HG02938 (cell line): ENCODE measurements at regions not wholly inside any gene's neighbourhood (a gene's known extent, or its start where the extent isn't known, plus 50 kb on each side); places are given as distances from the start of the nearest gene placed in this dataset.
"Not testable (repeated sequence)": the region's sequence is repeated elsewhere in the genome, so short reads cannot be mapped to it uniquely, and the experiment has no call there.

Source experiments
- ATAC-seq: cut with Tn5 transposase; IDR thresholded peaks from one replicate; pipeline ENCODE4 v1.9.1; 2021; ENCODE audit warnings: mild to moderate bottlenecking, moderate library complexity; ENCODE audit not compliant: unreplicated experiment

- ATAC-seq, result no peak
Measured at GRCh38 chr18:51248685-51249084, 51.2 kb upstream of the MEX3C start.

- no peak for ATAC-seq
Measured at GRCh38 chr18:51250006-51250405, 52.5 kb upstream of the MEX3C start.

GRCh38 chr18:51250458-51251024, 53.1 kb upstream of the MEX3C start:
- ATAC-seq, result no peak

- ATAC-seq, result peak; percentile 100
Measured at GRCh38 chr18:51251625-51252024, 54.1 kb upstream of the MEX3C start.

- ATAC-seq, result no peak
Measured at GRCh38 chr18:51253476-51253875, 56.0 kb upstream of the MEX3C start.

GRCh38 chr18:51255693-51256092, 58.2 kb upstream of the MEX3C start:
- ATAC-seq, result no peak

GRCh38 chr18:51257150-51257549, 59.7 kb upstream of the MEX3C start:
- no peak for ATAC-seq

GRCh38 chr18:51260118-51260517, 62.6 kb upstream of the MEX3C start:
- no peak for ATAC-seq

- not testable (repeated sequence) for ATAC-seq
Measured at GRCh38 chr18:51266077-51266476, 68.6 kb upstream of the MEX3C start.

GRCh38 chr18:51266773-51267172, 69.3 kb upstream of the MEX3C start:
- ATAC-seq, result no peak

GRCh38 chr18:51273437-51273836, 76.0 kb upstream of the MEX3C start:
- ATAC-seq, result no peak

- no peak for ATAC-seq
Measured at GRCh38 chr18:51275712-51276476, 78.4 kb upstream of the MEX3C start.

- ATAC-seq, result no peak
Measured at GRCh38 chr18:51278045-51278649, 80.7 kb upstream of the MEX3C start.

- ATAC-seq, result peak; percentile 83
Measured at GRCh38 chr18:51279367-51279984, 82.0 kb upstream of the MEX3C start.

GRCh38 chr18:51287818-51288508, 90.5 kb upstream of the MEX3C start:
- ATAC-seq, result no peak

GRCh38 chr18:51288582-51288981, 91.1 kb upstream of the MEX3C start:
- ATAC-seq, result no peak

- ATAC-seq, result no peak
Measured at GRCh38 chr18:51290860-51291259, 93.4 kb upstream of the MEX3C start.

GRCh38 chr18:51300912-51301311, 103.4 kb upstream of the MEX3C start:
- no peak for ATAC-seq

- no peak for ATAC-seq
Measured at GRCh38 chr18:51301376-51301775, 103.9 kb upstream of the MEX3C start.

- ATAC-seq, result no peak
Measured at GRCh38 chr18:51316677-51317076, 119.2 kb upstream of the MEX3C start.

GRCh38 chr18:51321696-51322095, 124.2 kb upstream of the MEX3C start:
- no peak for ATAC-seq
